Activated naive CD4-positive, alpha-beta T cell (primary cell): ENCODE measurements at regions not wholly inside any gene's neighbourhood (a gene's known extent, or its start where the extent isn't known, plus 50 kb on each side); places are given as distances from the start of the nearest gene placed in this dataset.

Experiments used
- DNase-seq, 4 experiments: peaks; one replicate each; lab custom pipeline; 2025; lab: John Stamatoyannopoulos, UW

GRCh38 chr6:2429032-2429431, 183.6 kb upstream of the GMDS start:
- DNase-seq, result no peak

- no peak for DNase-seq
Measured at GRCh38 chr6:2426561-2427340, 181.3 kb upstream of the GMDS start.

GRCh38 chr6:2416128-2416712, 170.8 kb upstream of the GMDS start:
- DNase-seq, result no peak

GRCh38 chr6:2414885-2415547, 169.6 kb upstream of the GMDS start:
- DNase-seq, result no peak

- no peak for DNase-seq
Measured at GRCh38 chr6:2412731-2413130, 167.3 kb upstream of the GMDS start.

- DNase-seq, result no peak
Measured at GRCh38 chr6:2410656-2411380, 165.4 kb upstream of the GMDS start.

- no peak for DNase-seq
Measured at GRCh38 chr6:2407525-2407924, 162.1 kb upstream of the GMDS start.

GRCh38 chr6:2404211-2404929, 159.0 kb upstream of the GMDS start:
- DNase-seq, result no peak

GRCh38 chr6:2403546-2403945, 158.1 kb upstream of the GMDS start:
- DNase-seq, result no peak

- DNase-seq, result no peak
Measured at GRCh38 chr6:2396846-2397630, 151.6 kb upstream of the GMDS start.

- no peak for DNase-seq
Measured at GRCh38 chr6:2396042-2396657, 150.7 kb upstream of the GMDS start.

- no peak for DNase-seq
Measured at GRCh38 chr6:2388554-2389324, 143.3 kb upstream of the GMDS start.

- no peak for DNase-seq
Measured at GRCh38 chr6:2387445-2387844, 142.0 kb upstream of the GMDS start.

GRCh38 chr6:2385471-2385983, 140.1 kb upstream of the GMDS start:
- DNase-seq, result no peak

GRCh38 chr6:2384528-2384927, 139.1 kb upstream of the GMDS start:
- no peak for DNase-seq

- DNase-seq, result no peak
Measured at GRCh38 chr6:2381872-2382661, 136.7 kb upstream of the GMDS start.

- no peak for DNase-seq
Measured at GRCh38 chr6:2378891-2379652, 133.7 kb upstream of the GMDS start.

- DNase-seq, result no peak
Measured at GRCh38 chr6:2378046-2378657, 132.7 kb upstream of the GMDS start.
